Gastrocnemius medialis (tissue), 4 donors: ENCODE measurements at regions not wholly inside any gene's neighbourhood (a gene's known extent, or its start where the extent isn't known, plus 50 kb on each side); places are given as distances from the start of the nearest gene placed in this dataset.

Experiments used
- POLR2A ChIP-seq, 2 donors: fragments of 450-650 bp; IDR thresholded peaks; one replicate each; pipeline ENCODE4 v1.6.1; 2017; ENCODE audit warnings: antibody characterized with exemption in 2 of 2, mild to moderate bottlenecking in 2 of 2, moderate library complexity in 2 of 2
- TF ChIP-seq, protein P1 (sequence below), 5 experiments: fragments of 450-650 bp in 3 of 5; fragments of 200-600 bp in 2 of 5; sonication (generic) in 2 of 5; IDR thresholded peaks in 4 of 5; conservative IDR thresholded peaks in 1 of 5; 1 replicate in 4 of 5; 2 replicates in 1 of 5; pipeline ENCODE4 v1.5.1; 2016 to 2019; ENCODE audit warnings: antibody characterized with exemption in 5 of 5, mild to moderate bottlenecking in 3 of 5, moderate library complexity in 3 of 5

DNA sequence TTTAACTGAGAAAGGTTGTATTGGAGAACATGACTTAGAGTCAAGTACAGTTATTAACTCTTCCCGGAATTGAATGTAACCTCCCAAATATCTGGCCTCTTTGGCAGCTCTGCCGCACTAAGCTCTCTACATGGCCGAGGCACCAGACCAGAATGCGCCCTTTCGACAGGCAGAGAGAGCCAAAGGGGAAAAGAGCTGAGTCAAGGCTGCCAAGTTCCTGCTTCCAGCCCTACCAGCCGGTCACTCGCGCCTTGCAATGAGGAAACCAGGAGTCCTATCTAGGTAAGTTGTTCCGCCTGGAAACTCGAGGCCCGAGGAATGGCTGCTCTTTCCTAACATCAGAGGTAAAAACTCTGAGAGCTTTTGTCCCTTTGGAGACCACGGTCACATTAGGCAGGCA is 172.2 kb downstream of the BRMS1L start:
- no peak for TF ChIP-seq POLR2A (IDR thresholded peaks at IDR 0.05)
- TF ChIP-seq, protein P1, sequence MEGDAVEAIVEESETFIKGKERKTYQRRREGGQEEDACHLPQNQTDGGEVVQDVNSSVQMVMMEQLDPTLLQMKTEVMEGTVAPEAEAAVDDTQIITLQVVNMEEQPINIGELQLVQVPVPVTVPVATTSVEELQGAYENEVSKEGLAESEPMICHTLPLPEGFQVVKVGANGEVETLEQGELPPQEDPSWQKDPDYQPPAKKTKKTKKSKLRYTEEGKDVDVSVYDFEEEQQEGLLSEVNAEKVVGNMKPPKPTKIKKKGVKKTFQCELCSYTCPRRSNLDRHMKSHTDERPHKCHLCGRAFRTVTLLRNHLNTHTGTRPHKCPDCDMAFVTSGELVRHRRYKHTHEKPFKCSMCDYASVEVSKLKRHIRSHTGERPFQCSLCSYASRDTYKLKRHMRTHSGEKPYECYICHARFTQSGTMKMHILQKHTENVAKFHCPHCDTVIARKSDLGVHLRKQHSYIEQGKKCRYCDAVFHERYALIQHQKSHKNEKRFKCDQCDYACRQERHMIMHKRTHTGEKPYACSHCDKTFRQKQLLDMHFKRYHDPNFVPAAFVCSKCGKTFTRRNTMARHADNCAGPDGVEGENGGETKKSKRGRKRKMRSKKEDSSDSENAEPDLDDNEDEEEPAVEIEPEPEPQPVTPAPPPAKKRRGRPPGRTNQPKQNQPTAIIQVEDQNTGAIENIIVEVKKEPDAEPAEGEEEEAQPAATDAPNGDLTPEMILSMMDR (IDR thresholded peaks at IDR 0.05 in 4 of 5, conservative IDR thresholded peaks at IDR 0.05 in 1 of 5): no peak
